Activated naive CD8-positive, alpha-beta T cell treated with anti-CD3 and anti-CD28 coated beads for 36 hours (primary cell): ENCODE measurements at regions not wholly inside any gene's neighbourhood (a gene's known extent, or its start where the extent isn't known, plus 50 kb on each side); places are given as distances from the start of the nearest gene placed in this dataset.
"Not testable (repeated sequence)": the region's sequence is repeated elsewhere in the genome, so short reads cannot be mapped to it uniquely, and the experiment has no call there.

Experiments used
- DNase-seq: peaks from one replicate; pipeline ENCODE4 v3.0.0; 2021
- H3K27ac Mint-ChIP-seq: one replicate; pipeline ENCODE4 v1.8.0; 2022; ENCODE audit warnings: mild to moderate bottlenecking, moderate library complexity, mixed read lengths
- H3K27me3 Mint-ChIP-seq: one replicate; pipeline ENCODE4 v1.8.0; 2022; ENCODE audit warnings: mild to moderate bottlenecking, mixed read lengths
- H3K36me3 Mint-ChIP-seq: one replicate; pipeline ENCODE4 v1.8.0; 2021; ENCODE audit warnings: mild to moderate bottlenecking, mixed read lengths
- H3K4me1 Mint-ChIP-seq: one replicate; pipeline ENCODE4 v1.8.0; 2021; ENCODE audit warnings: mixed read lengths
- H3K4me3 Mint-ChIP-seq: one replicate; pipeline ENCODE4 v1.8.0; 2022; ENCODE audit warnings: mild to moderate bottlenecking, moderate library complexity, mixed read lengths
- H3K9me3 Mint-ChIP-seq: one replicate; pipeline ENCODE4 v1.8.0; 2022; ENCODE audit warnings: mixed read lengths

- Mint-ChIP-seq H3K27ac (no peak overlapping the region), H3K27me3 (no peaks in the 10 kb centered on the region), H3K9me3 (peaks cover 9% of the 10 kb centered on the region), H3K36me3 (no peaks in the 10 kb centered on the region), H3K4me1 (no peaks in the 10 kb centered on the region), H3K4me3 (no peak overlapping the region)
- no peak for DNase-seq
Observed at GRCh38 chr16:64669573-64669972, 452.3 kb downstream of the CDH11 start.

GRCh38 chr16:64667334-64667877 is 454.5 kb downstream of the CDH11 start:
- no peaks in the 10 kb centered on the region for H3K4me1 Mint-ChIP-seq
- peaks cover 7% of the 10 kb centered on the region for H3K9me3 Mint-ChIP-seq
- H3K27me3 Mint-ChIP-seq, result no peaks in the 10 kb centered on the region
- no peak overlapping the region for H3K4me3 Mint-ChIP-seq
- no peak for DNase-seq
- H3K27ac Mint-ChIP-seq, result no peak overlapping the region
- no peaks in the 10 kb centered on the region for H3K36me3 Mint-ChIP-seq

- not testable (repeated sequence) for DNase-seq, H3K27me3 Mint-ChIP-seq, H3K27ac Mint-ChIP-seq, H3K36me3 Mint-ChIP-seq, H3K4me3 Mint-ChIP-seq, H3K4me1 Mint-ChIP-seq, H3K9me3 Mint-ChIP-seq
Observed at GRCh38 chr16:64662312-64662711, 459.6 kb downstream of the CDH11 start.

- no peaks in the 10 kb centered on the region for H3K27me3 Mint-ChIP-seq
- no peak overlapping the region for H3K4me3 Mint-ChIP-seq
- no peaks in the 10 kb centered on the region for H3K36me3 Mint-ChIP-seq
- no peak for DNase-seq
- no peaks in the 10 kb centered on the region for H3K4me1 Mint-ChIP-seq
- H3K9me3 Mint-ChIP-seq, result peaks cover 8% of the 10 kb centered on the region
- H3K27ac Mint-ChIP-seq, result no peak overlapping the region
Observed at GRCh38 chr16:64659866-64660265, 462.0 kb downstream of the CDH11 start.

GRCh38 chr16:64657316-64658011 is 464.4 kb downstream of the CDH11 start:
- H3K27me3 Mint-ChIP-seq, result no peaks in the 10 kb centered on the region
- no peaks in the 10 kb centered on the region for H3K36me3 Mint-ChIP-seq
- no peak overlapping the region for H3K4me3 Mint-ChIP-seq
- DNase-seq, result no peak
- peaks cover 9% of the 10 kb centered on the region for H3K9me3 Mint-ChIP-seq
- no peaks in the 10 kb centered on the region for H3K4me1 Mint-ChIP-seq
- no peak overlapping the region for H3K27ac Mint-ChIP-seq

- Mint-ChIP-seq H3K4me1 (no peaks in the 10 kb centered on the region), H3K9me3 (peaks cover 13% of the 10 kb centered on the region), H3K27me3 (no peaks in the 10 kb centered on the region), H3K4me3 (no peak overlapping the region), H3K27ac (no peak overlapping the region), H3K36me3 (no peaks in the 10 kb centered on the region)
- no peak for DNase-seq
Observed at GRCh38 chr16:64656471-64656870, 465.4 kb downstream of the CDH11 start.

GRCh38 chr16:64654178-64654577 is 467.7 kb downstream of the CDH11 start:
- Mint-ChIP-seq H3K4me3 (no peak overlapping the region), H3K27me3 (no peaks in the 10 kb centered on the region), H3K9me3 (peaks cover 18% of the 10 kb centered on the region), H3K27ac (no peak overlapping the region), H3K4me1 (no peaks in the 10 kb centered on the region), H3K36me3 (no peaks in the 10 kb centered on the region)
- DNase-seq, result no peak

- Mint-ChIP-seq H3K27ac (no peak overlapping the region), H3K36me3 (no peaks in the 10 kb centered on the region), H3K4me1 (no peaks in the 10 kb centered on the region)
Observed at GRCh38 chr16:64648282-64648681, 473.6 kb downstream of the CDH11 start.

GRCh38 chr16:64641343-64641742 is 480.5 kb downstream of the CDH11 start:
- H3K4me3 Mint-ChIP-seq, result no peak overlapping the region
- no peaks in the 10 kb centered on the region for H3K4me1 Mint-ChIP-seq
- H3K9me3 Mint-ChIP-seq, result peaks cover 4% of the 10 kb centered on the region
- H3K27me3 Mint-ChIP-seq, result no peaks in the 10 kb centered on the region
- no peak overlapping the region for H3K27ac Mint-ChIP-seq
- DNase-seq, result no peak
- no peaks in the 10 kb centered on the region for H3K36me3 Mint-ChIP-seq

More at GRCh38 chr16:64648282-64648681, 473.6 kb downstream of the CDH11 start:
- no peak for DNase-seq
- Mint-ChIP-seq H3K27me3 (no peaks in the 10 kb centered on the region), H3K4me3 (no peak overlapping the region), H3K9me3 (peaks cover 15% of the 10 kb centered on the region)

GRCh38 chr16:64638766-64639165 is 483.1 kb downstream of the CDH11 start:
- no peaks in the 10 kb centered on the region for H3K36me3 Mint-ChIP-seq
- no peak overlapping the region for H3K4me3 Mint-ChIP-seq
- no peak for DNase-seq
- no peaks in the 10 kb centered on the region for H3K27me3 Mint-ChIP-seq
- H3K9me3 Mint-ChIP-seq, result peaks cover 6% of the 10 kb centered on the region
- H3K4me1 Mint-ChIP-seq, result no peaks in the 10 kb centered on the region
- no peak overlapping the region for H3K27ac Mint-ChIP-seq

GRCh38 chr16:64629622-64630021 is 492.2 kb downstream of the CDH11 start:
- Mint-ChIP-seq H3K27ac (no peak overlapping the region), H3K4me1 (no peaks in the 10 kb centered on the region), H3K27me3 (no peaks in the 10 kb centered on the region)

GRCh38 chr16:64627781-64628180 is 494.1 kb downstream of the CDH11 start:
- no peaks in the 10 kb centered on the region for H3K4me1 Mint-ChIP-seq
- H3K9me3 Mint-ChIP-seq, result peaks cover 3% of the 10 kb centered on the region
- H3K27ac Mint-ChIP-seq, result no peak overlapping the region
- DNase-seq, result no peak
- H3K4me3 Mint-ChIP-seq, result no peak overlapping the region
- no peaks in the 10 kb centered on the region for H3K27me3 Mint-ChIP-seq
- H3K36me3 Mint-ChIP-seq, result no peaks in the 10 kb centered on the region

More at GRCh38 chr16:64629622-64630021, 492.2 kb downstream of the CDH11 start:
- Mint-ChIP-seq H3K36me3 (no peaks in the 10 kb centered on the region), H3K4me3 (no peak overlapping the region), H3K9me3 (peaks cover 5% of the 10 kb centered on the region)
- DNase-seq, result no peak

GRCh38 chr16:64627288-64627687 is 494.6 kb downstream of the CDH11 start:
- Mint-ChIP-seq H3K4me3 (no peak overlapping the region), H3K36me3 (no peaks in the 10 kb centered on the region), H3K27me3 (no peaks in the 10 kb centered on the region), H3K9me3 (peaks cover 3% of the 10 kb centered on the region), H3K27ac (no peak overlapping the region), H3K4me1 (no peaks in the 10 kb centered on the region)
- no peak for DNase-seq

GRCh38 chr16:64626776-64627175 is 495.1 kb downstream of the CDH11 start:
- no peaks in the 10 kb centered on the region for H3K4me1 Mint-ChIP-seq
- no peaks in the 10 kb centered on the region for H3K36me3 Mint-ChIP-seq
- peaks cover 6% of the 10 kb centered on the region for H3K9me3 Mint-ChIP-seq
- no peak for DNase-seq
- H3K27me3 Mint-ChIP-seq, result no peaks in the 10 kb centered on the region
- no peak overlapping the region for H3K4me3 Mint-ChIP-seq
- no peak overlapping the region for H3K27ac Mint-ChIP-seq

- no peaks in the 10 kb centered on the region for H3K4me1 Mint-ChIP-seq
- no peaks in the 10 kb centered on the region for H3K36me3 Mint-ChIP-seq
- peaks cover 7% of the 10 kb centered on the region for H3K9me3 Mint-ChIP-seq
- DNase-seq, result no peak
- no peaks in the 10 kb centered on the region for H3K27me3 Mint-ChIP-seq
- no peak overlapping the region for H3K4me3 Mint-ChIP-seq
- H3K27ac Mint-ChIP-seq, result no peak overlapping the region
Observed at GRCh38 chr16:64621616-64622015, 500.2 kb downstream of the CDH11 start.

GRCh38 chr16:64617836-64618476 is 503.9 kb downstream of the CDH11 start:
- Mint-ChIP-seq H3K9me3 (peaks cover 15% of the 10 kb centered on the region), H3K27ac (no peak overlapping the region), H3K27me3 (no peaks in the 10 kb centered on the region), H3K4me1 (no peaks in the 10 kb centered on the region), H3K4me3 (no peak overlapping the region), H3K36me3 (no peaks in the 10 kb centered on the region)
- DNase-seq, result no peak
